ENCODE measurements at regions not wholly inside any gene's neighbourhood (a gene's known extent, or its start where the extent isn't known, plus 50 kb on each side); places are given as distances from the start of the nearest gene placed in this dataset.

DNA sequence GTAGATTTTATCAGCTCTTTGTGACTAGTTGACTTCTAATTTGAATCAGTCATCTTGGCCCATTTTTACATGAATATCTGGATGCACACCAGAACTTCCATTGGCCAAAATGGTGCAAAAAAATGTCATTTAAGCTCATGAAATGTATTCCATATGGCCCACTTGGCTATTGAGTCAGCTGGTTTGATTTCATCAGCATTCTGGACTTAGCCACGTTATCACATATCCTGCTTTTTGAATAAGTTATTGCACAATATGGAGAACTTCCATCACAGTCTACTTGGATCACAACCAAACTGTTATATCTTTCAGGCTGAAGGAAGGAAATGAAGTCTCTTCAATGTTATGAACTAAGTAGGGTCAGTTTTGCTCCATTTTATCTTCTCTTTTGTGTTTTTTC lies 640.6 kb downstream of the PCDH7 start:
- Histone ChIP-seq H3K56ac (ENCODE audit: insufficient read length, low read depth, low read length) (no peak overlapping the region), H3K79me2 (ENCODE audit: insufficient read depth, low read length) (no peaks in the 10 kb centered on the region; the same call in 1 of the 2 replicates), H4K20me1 (ENCODE audit: control insufficient read depth, insufficient read depth, insufficient read length) (no peaks in the 10 kb centered on the region), H3K27me3 (ENCODE audit: insufficient read depth, low read length) (no peaks in the 10 kb centered on the region), H3K27ac (ENCODE audit: insufficient read length, low read depth, low read length) (no peak overlapping the region), H2BK120ac (ENCODE audit: low read depth, low read length, poor library complexity, severe bottlenecking) (no peak overlapping the region), H3K4me1 (ENCODE audit: insufficient read depth, low read length) (no peaks in the 10 kb centered on the region), H2AK5ac (ENCODE audit: insufficient read length, low read length) (no peak overlapping the region), H3T11ph (ENCODE audit: low read length) (no peak overlapping the region), H2BK20ac (ENCODE audit: low read depth, low read length, poor library complexity, severe bottlenecking) (no peak overlapping the region), H2BK12ac (ENCODE audit: insufficient read length, low read depth, low read length) (no peak overlapping the region), H3K23ac (ENCODE audit: insufficient read length, low read depth, low read length) (no peak overlapping the region), H3K9me3 (ENCODE audit: control insufficient read depth, low read depth, low read length) (no peaks in the 10 kb centered on the region), H2BK15ac (ENCODE audit: low read depth, low read length) (no peak overlapping the region), H3K4ac (ENCODE audit: low read depth, low read length) (no peak overlapping the region), H4K8ac (replicated peaks; ENCODE audit: insufficient read length, low read depth, low read length) (no peak overlapping the region), H3K9ac (ENCODE audit: extremely low read depth, insufficient read length, low read length) (no peak overlapping the region), H3K18ac (ENCODE audit: insufficient read length, low read depth, low read length) (no peak overlapping the region), H4K5ac (ENCODE audit: insufficient read length, low read depth, low read length) (no peak overlapping the region), H2BK5ac (ENCODE audit: insufficient read length, low read length) (no peak overlapping the region), H3K14ac (ENCODE audit: insufficient read depth, low read length) (no peak overlapping the region), H4K91ac (ENCODE audit: insufficient read length, low read depth, low read length) (no peak overlapping the region), H3K23me2 (ENCODE audit: insufficient read length, low read depth, low read length, poor library complexity, severe bottlenecking) (no peaks in the 10 kb centered on the region), H3K79me1 (ENCODE audit: insufficient read depth, low read depth, low read length, poor library complexity, severe bottlenecking) (no peaks in the 10 kb centered on the region), H2AFZ (ENCODE audit: low read length) (no peak overlapping the region), H3K4me2 (ENCODE audit: insufficient read depth, insufficient read length, low read length) (no peak overlapping the region)
- WGBS (ENCODE audit: extremely low coverage, insufficient read length, low lambda C conversion rate) = no CpG with 5 or more reads among the region's 1 CpG
- H3K27me3 Mint-ChIP-seq (ENCODE audit: low read depth) = no peaks in the 10 kb centered on the region
- TF ChIP-seq, protein P1, sequence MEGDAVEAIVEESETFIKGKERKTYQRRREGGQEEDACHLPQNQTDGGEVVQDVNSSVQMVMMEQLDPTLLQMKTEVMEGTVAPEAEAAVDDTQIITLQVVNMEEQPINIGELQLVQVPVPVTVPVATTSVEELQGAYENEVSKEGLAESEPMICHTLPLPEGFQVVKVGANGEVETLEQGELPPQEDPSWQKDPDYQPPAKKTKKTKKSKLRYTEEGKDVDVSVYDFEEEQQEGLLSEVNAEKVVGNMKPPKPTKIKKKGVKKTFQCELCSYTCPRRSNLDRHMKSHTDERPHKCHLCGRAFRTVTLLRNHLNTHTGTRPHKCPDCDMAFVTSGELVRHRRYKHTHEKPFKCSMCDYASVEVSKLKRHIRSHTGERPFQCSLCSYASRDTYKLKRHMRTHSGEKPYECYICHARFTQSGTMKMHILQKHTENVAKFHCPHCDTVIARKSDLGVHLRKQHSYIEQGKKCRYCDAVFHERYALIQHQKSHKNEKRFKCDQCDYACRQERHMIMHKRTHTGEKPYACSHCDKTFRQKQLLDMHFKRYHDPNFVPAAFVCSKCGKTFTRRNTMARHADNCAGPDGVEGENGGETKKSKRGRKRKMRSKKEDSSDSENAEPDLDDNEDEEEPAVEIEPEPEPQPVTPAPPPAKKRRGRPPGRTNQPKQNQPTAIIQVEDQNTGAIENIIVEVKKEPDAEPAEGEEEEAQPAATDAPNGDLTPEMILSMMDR (conservative IDR thresholded peaks at IDR 0.05) = no peak
- H3K4me3 Mint-ChIP-seq = no peak overlapping the region
- H3K4me1 Mint-ChIP-seq = no peaks in the 10 kb centered on the region; a peak in 2 of 4 replicates
- H3K36me3 Mint-ChIP-seq (ENCODE audit: insufficient read depth in 1 of 3, low read depth in 3 of 3) = no peaks in the 10 kb centered on the region
- H3K9me3 Mint-ChIP-seq = no peaks in the 10 kb centered on the region
- DNase-seq = no peak
- no peak overlapping the region for H3K27ac Mint-ChIP-seq

All from H9 (cell line).